ENCODE measurements at regions not wholly inside any gene's neighbourhood (a gene's known extent, or its start where the extent isn't known, plus 50 kb on each side); places are given as distances from the start of the nearest gene placed in this dataset.

DNA sequence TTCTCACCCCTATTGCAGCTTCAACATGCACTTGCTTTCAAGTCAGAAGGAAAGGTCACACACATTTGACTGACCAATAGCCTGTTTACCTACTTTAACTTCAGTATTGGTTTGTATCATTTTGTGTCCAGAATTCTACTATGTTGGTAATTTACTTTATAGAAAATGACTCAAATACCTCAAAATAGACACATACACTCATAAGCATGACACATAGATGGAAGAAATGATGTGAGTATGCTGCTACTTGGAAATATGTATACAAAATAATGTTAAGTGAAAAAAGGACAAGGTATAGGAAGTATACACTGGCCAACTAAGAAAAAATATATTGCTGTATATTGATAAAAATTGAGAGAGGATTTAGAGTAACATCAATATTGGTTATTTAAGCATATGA is 98.8 kb upstream of the CASK start:
- TF ChIP-seq, protein P1, sequence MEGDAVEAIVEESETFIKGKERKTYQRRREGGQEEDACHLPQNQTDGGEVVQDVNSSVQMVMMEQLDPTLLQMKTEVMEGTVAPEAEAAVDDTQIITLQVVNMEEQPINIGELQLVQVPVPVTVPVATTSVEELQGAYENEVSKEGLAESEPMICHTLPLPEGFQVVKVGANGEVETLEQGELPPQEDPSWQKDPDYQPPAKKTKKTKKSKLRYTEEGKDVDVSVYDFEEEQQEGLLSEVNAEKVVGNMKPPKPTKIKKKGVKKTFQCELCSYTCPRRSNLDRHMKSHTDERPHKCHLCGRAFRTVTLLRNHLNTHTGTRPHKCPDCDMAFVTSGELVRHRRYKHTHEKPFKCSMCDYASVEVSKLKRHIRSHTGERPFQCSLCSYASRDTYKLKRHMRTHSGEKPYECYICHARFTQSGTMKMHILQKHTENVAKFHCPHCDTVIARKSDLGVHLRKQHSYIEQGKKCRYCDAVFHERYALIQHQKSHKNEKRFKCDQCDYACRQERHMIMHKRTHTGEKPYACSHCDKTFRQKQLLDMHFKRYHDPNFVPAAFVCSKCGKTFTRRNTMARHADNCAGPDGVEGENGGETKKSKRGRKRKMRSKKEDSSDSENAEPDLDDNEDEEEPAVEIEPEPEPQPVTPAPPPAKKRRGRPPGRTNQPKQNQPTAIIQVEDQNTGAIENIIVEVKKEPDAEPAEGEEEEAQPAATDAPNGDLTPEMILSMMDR (IDR thresholded peaks at IDR 0.05): no peak
- no peak for TF ChIP-seq POLR2A (IDR thresholded peaks at IDR 0.05)
